DMS 273 (cell line): ENCODE measurements at regions not wholly inside any gene's neighbourhood (a gene's known extent, or its start where the extent isn't known, plus 50 kb on each side); places are given as distances from the start of the nearest gene placed in this dataset.
A peak's percentile ranks its signal among the peaks of the same experiment; 100 is the strongest.

Source experiments
- DNase-seq: peaks from one replicate; lab custom pipeline; 2025; ENCODE audit not compliant: unreplicated experiment; lab: John Stamatoyannopoulos, UW

DNA sequence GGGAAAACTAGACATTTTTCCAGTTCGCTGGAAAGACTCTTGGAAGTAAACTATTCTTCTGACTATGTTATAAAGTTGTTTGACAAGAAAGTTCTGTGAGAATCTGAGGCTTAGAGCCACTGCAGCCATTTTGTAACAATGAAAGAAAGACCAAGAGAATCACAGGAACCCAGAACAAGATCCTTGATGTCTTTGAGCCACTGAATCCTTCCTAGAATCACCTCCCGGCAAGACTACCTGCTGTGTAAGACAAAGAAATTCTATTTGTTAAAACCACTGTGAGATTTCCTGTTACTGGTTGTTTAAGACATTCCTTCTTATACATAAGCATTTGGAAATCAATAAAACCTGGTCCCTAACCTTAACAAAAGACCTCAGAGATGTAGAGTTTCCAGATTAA lies 175.7 kb upstream of the RASGEF1B start:
- no peak for DNase-seq

DNA sequence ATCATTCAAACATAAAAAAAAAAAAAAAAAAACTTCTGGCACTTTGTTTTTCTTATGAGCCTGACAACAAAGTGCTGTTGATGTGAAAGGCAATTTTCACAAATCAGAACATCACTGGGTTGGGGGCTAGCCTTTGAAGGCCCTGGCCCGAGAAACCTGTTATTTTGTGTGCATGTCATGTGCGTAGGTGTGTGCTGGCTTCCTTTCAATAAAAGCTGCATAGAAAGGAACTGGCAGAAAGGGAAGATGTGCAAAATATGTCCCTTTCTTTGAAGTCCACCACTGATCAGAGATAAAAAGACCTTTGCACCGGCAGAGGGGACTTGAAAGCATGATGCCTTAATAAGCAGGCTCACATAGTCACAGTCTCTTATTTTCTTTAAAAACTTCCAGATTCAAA lies 170.8 kb upstream of the RASGEF1B start:
- no peak for DNase-seq

GRCh38 chr4:81639248-81639647 lies 167.5 kb upstream of the RASGEF1B start:
- DNase-seq, result no peak

GRCh38 chr4:81638698-81639097 lies 167.0 kb upstream of the RASGEF1B start:
- DNase-seq, result no peak

DNA sequence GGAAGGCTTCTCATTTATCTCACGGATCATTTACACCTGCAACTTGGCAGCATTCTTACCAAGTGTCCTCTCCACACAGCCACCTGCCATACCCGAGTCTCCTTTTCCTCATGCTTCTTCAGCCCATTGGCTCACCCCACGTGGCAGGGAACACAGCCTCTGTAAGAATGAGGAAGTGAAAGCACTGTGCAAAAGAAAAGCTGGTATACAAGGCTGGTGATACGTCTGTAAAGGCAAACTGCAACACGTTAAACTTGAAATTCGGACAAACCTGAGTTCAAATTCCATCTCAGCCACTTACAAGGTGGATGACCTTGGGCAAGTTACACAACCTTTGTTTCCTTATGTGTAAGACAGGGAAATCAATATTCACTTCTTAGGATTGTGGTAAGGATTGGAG lies 164.0 kb upstream of the RASGEF1B start:
- DNase-seq, result no peak

- no peak for DNase-seq
Observed at GRCh38 chr4:81634766-81635549, 163.3 kb upstream of the RASGEF1B start.

GRCh38 chr4:81634165-81634564 lies 162.5 kb upstream of the RASGEF1B start:
- DNase-seq, result no peak

GRCh38 chr4:81632581-81633299 lies 161.0 kb upstream of the RASGEF1B start:
- no peak for DNase-seq

- DNase-seq, result peak; percentile 66
Observed at GRCh38 chr4:81631958-81632441, 160.3 kb upstream of the RASGEF1B start.

DNA sequence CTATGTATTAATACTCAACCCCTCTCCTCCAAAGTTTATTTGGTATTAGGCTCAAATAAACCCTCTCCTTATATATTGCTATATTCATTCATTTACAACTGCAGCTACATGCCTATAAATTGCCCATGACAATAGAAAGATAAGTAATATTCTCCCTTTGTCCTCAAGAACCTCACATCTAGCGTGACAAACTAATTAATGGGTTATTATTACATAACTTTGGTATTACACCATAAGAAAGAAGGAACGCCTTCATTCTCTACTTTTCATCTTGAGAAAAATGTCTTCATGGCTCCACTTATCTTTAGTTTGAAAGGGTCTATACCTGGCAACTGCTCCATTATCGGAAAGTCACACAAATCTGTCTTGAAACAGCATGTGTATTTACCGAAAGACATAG lies 157.7 kb upstream of the RASGEF1B start:
- no peak for DNase-seq

DNA sequence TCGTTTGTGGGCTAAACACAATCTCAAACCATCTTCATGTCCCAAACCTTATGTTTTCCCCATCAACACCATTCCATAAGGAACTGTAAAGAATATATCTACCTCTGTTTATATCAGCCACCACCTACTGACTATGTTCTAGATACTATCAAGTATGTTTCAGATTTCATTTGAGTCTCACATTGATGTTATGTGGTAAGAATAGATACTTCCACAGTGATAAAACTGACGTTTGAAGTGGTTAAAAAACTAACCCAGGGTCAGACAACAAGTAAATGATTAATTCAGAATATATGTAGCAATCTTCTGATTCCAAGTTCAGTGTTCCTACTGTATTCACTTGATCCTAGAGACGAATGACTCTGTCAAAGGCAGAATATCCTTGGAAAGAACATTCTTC lies 156.8 kb upstream of the RASGEF1B start:
- DNase-seq, result no peak

DNA sequence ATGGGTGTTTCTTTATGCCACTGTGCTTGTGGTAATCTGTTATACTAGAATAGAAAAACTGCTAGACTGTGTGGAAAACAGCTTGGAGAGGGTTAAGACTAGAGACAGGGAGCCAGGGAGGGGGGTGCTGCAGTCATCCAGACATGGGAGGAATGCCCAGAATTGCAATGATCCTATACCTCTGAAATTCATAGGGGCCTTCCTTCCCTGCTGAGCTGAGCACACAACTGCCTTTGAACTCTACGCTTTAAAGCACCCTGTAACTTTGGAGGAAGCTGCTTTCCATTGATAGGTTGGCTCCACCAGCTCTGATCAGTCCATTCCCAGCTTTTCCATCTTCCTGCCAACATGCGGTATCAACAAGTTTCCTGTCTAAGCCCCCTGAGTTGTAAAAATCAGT lies 155.9 kb upstream of the RASGEF1B start:
- no peak for DNase-seq

- DNase-seq, result no peak
Observed at GRCh38 chr4:81626851-81627250, 155.1 kb upstream of the RASGEF1B start.

DNA sequence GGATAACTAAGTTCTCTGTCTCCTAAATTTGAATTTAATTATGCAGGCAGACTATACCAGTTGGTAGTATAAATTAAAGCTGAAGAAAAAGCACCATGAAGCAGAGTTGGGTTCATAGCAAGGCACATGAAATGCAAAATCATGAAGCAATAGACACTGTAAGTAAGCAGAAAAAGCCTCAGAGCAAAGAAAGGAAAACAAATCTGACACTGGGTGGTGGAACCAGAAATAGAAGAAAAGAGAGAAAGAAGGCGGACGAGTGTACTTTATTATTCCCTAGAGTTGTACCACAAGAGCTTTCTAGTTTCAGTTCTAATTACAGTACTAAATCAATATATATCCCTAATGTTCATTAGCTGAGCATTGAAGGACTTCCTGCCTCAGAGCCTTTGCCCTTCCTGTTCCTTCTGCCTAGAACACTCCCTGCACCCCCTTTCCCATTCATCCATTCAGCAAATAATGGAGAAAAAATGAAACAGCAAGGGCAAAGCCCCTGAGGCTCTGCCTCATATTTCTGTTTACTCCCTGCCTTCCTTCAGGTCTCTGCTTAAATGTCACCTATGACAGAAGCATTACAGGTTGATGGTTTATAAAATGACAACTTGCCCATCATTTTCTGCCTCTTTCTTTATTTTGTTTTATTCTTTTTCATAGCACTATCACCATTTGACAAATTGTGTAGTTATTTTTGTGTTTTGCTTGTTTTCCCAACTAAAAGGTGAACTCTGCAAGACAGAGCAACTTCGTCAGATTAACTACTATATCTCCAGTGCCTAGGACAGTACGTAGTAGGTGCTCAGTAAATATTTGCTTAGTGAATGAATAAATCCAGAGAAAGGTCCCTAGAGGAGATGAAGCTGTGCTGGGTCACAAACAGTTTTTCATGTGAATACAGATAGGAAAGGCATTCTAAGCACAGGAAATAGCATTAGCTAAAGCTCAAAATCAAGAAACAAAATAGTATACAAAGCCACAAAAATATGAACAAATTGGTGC lies 154.0 kb upstream of the RASGEF1B start:
- no peak for DNase-seq

DNA sequence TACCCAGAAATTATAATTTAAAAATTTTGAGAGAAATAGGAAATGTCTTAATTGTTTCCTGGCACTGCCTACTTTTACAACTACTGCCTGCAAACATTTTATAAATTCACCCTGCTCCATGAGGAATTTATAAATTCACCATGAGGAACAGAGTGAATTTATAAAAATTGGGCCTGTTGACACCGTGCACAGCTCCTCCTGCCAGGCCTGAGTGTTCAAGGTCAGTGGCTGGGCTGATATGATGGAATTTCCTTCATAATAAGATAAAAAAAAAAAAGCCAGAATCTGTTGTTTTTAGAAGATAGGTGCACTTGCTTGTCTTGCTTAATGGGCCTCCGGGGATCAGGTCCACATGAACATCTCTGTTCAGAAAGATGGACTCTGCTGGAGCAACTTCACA lies 151.7 kb upstream of the RASGEF1B start:
- no peak for DNase-seq

DNA sequence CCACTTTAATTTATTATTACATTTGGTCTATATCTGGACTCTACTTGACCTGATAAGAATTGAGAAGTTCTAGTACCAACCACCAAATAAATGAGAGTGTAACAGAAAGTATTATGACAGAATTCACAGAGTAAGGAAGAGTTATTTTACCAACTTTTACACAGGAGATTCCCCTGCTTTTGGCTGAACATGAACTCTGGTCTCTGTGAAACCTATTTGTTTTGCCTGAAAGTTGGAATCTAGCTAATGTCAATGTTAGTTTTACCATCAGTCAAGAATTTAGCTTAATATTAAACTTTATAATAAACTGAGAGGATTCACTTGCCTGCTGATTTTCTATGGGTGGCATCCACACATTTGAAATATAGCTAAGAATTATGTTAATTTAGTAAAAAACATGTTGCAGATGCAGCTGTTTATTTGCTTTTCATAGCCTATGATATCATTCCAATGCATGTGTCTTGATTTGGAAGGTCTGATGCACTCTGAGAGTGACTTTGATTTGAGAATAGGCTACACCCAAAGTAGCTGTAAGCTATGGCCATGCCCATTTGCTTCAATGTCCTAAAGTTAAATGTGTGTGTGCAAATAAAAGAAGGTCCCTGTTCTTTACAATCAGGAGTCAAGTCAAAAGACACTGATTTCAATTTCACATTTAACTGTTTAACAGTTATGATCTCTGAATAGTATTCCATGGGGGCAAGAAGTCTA lies 150.9 kb upstream of the RASGEF1B start:
- DNase-seq, result no peak

DNA sequence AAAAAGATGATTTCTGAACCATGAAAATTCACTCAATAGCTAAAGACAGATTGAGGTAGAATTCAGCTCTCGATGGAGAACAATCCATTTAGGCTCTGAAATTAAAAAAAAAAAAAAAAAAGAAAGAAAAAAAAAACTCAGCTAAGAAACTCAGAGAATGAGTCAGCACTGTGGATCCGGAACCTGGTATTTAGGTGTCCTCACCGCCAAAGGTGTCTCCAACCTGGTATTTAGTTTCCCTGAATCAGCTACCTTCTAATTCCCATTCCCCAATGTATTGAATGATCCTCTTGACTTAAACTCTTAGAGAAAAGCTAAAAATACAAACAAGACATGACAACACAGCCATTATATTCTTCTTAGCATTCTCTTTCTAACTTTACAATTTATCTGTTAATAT lies 150.3 kb upstream of the RASGEF1B start:
- DNase-seq, result no peak

GRCh38 chr4:81621490-81621889 lies 149.8 kb upstream of the RASGEF1B start:
- no peak for DNase-seq

DNA sequence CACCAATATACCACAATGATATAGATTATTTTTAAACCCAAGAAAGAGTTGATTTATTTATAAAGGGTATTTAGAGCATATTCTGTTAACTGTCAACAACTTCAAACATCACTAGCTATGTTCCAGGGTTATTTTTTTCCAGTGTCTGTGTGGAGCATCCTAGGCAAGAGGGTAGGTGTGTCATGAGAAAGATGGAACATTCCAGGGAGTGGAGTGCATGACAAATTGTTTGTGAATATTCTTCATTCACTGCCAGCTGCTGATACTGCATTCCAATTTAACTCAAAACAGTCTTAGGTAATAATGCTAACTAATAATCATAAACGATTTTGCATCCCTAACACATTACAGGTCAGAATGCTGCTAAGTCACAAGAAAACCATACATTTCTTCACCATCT lies 148.7 kb upstream of the RASGEF1B start:
- DNase-seq, result no peak

DNA sequence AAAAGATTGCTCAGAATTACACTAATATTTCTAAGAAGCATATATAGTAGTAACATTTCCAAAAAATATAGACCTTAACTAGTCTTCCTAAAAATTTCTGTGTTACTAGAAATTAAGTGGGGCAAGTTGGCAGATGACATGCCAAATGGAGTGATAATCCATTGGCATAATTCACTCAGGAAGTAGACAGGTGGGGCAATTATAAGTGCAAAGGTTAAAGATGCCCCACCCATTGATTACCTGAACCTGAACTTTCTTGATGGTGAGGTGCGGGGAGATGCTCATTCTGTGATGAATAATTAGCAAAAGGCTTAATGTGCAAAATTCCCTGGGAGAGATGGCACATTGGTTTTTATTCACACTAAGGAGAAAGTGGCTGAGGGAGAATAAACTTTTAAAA lies 145.8 kb upstream of the RASGEF1B start:
- DNase-seq, result no peak

DNA sequence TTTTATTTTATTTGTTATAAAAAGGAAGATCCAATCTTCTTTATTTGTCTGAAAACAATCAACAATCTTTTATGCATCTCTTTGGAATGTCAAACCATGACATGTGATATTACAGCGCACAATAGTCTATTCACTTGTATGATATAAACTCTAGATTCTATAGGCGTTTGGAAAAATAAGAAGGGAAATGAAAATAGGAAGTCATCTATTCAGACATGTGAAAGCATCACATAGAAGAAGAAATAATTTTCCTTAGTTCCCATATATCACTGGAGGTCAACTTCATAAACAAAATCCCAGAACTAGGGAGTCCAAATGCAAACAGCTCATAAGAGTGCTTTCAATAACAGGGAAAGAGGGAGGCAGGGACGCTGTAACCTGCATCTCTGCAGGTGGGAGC lies 139.5 kb upstream of the RASGEF1B start:
- DNase-seq, result no peak
